ENCODE measurements at regions not wholly inside any gene's neighbourhood (a gene's known extent, or its start where the extent isn't known, plus 50 kb on each side); places are given as distances from the start of the nearest gene placed in this dataset.

DNA sequence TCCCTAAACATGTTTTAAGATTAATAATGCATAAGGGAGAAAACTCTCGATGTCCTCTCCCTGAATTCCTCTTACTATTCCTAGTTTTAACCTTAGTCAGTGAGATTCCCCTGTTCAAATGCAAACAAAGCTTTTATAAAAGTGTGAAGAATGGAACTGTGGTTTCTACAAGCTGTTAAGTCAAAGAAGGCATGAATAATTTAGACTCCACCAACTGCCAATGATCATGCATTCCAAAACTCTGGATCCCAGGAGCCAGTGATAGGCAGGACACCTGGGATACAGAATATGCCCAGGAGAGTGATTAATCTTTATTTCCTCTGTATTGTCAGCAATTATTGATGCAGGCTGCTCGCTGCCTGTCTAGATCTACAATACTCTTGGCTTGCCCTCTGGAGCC lies 190.3 kb upstream of the ATF7IP start:
- TF ChIP-seq POLR2A (IDR thresholded peaks at IDR 0.05; ENCODE audit: extremely low read depth, insufficient read length) = no peak
- TF ChIP-seq CTCF (IDR thresholded peaks at IDR 0.05; ENCODE audit: low read depth, low read length) = no peak
